ENCODE measurements at regions not wholly inside any gene's neighbourhood (a gene's known extent, or its start where the extent isn't known, plus 50 kb on each side); places are given as distances from the start of the nearest gene placed in this dataset.

- DNase-seq: no peak
Observed at GRCh38 chr2:217399291-217399690, 539.4 kb upstream of the TNP1 start.

GRCh38 chr2:217398860-217399259 lies 539.0 kb upstream of the TNP1 start:
- no peak for DNase-seq

GRCh38 chr2:217398101-217398500 lies 538.2 kb upstream of the TNP1 start:
- no peak for DNase-seq

GRCh38 chr2:217396586-217396985 lies 536.7 kb upstream of the TNP1 start:
- no peak for DNase-seq

GRCh38 chr2:217396165-217396564 lies 536.3 kb upstream of the TNP1 start:
- no peak for DNase-seq

- no peak for DNase-seq
Observed at GRCh38 chr2:217394510-217395351, 534.9 kb upstream of the TNP1 start.

- no peak for DNase-seq
Observed at GRCh38 chr2:217393585-217394032, 533.7 kb upstream of the TNP1 start.

GRCh38 chr2:217392930-217393584 lies 533.2 kb upstream of the TNP1 start:
- DNase-seq: no peak

GRCh38 chr2:217387776-217388387 lies 528.0 kb upstream of the TNP1 start:
- DNase-seq: no peak

GRCh38 chr2:217386041-217386440 lies 526.2 kb upstream of the TNP1 start:
- no peak for DNase-seq

- DNase-seq: no peak
Observed at GRCh38 chr2:217383620-217384019, 523.8 kb upstream of the TNP1 start.

GRCh38 chr2:217382794-217383193 lies 522.9 kb upstream of the TNP1 start:
- DNase-seq: no peak

GRCh38 chr2:217379807-217380206 lies 519.9 kb upstream of the TNP1 start:
- no peak for DNase-seq

- no peak for DNase-seq
Observed at GRCh38 chr2:217372794-217373193, 512.9 kb upstream of the TNP1 start.

GRCh38 chr2:217371781-217372213 lies 511.9 kb upstream of the TNP1 start:
- DNase-seq: no peak

- DNase-seq: no peak
Observed at GRCh38 chr2:217370391-217370790, 510.5 kb upstream of the TNP1 start.

- DNase-seq: no peak
Observed at GRCh38 chr2:217367464-217367863, 507.6 kb upstream of the TNP1 start.

GRCh38 chr2:217366966-217367365 lies 507.1 kb upstream of the TNP1 start:
- no peak for DNase-seq

- DNase-seq: no peak
Observed at GRCh38 chr2:217366266-217366895, 506.5 kb upstream of the TNP1 start.

- no peak for DNase-seq
Observed at GRCh38 chr2:217365656-217366055, 505.8 kb upstream of the TNP1 start.

GRCh38 chr2:217364224-217364623 lies 504.4 kb upstream of the TNP1 start:
- no peak for DNase-seq

GRCh38 chr2:217363470-217363869 lies 503.6 kb upstream of the TNP1 start:
- DNase-seq: no peak

GRCh38 chr2:217362710-217363109 lies 502.8 kb upstream of the TNP1 start:
- DNase-seq: no peak

All from NCI-H2171 (cell line).